ENCODE measurements at regions not wholly inside any gene's neighbourhood (a gene's known extent, or its start where the extent isn't known, plus 50 kb on each side); places are given as distances from the start of the nearest gene placed in this dataset.

GRCh38 chr7:145848691-145849090 is 267.9 kb upstream of the CNTNAP2 start:
- RAD21 ChIA-PET (ENCODE audit: unreplicated experiment), result no interaction called here
- CTCF ChIA-PET, result interaction anchor here (0.8 kb wide), 1 partner anchor 79 kb away, joined by 4 read pairs; no protein-coding TSS in a partner anchor
- BruUV-seq (replicated peaks), result no TSS peak
- no peak overlapping the region for H3K9ac ChIP-seq (ENCODE audit: control insufficient read depth, insufficient read depth, low read length)
- ATAC-seq (peak; percentile 59; the same call in 2 of the 3 replicates), DNase-seq (ENCODE audit: low read depth, low spot score) (no peak), FAIRE-seq (no peak)
- intact Hi-C loops (cut with micrococcal nuclease; ENCODE audit: unreplicated experiment) (loop anchor here (5.0 kb wide), 1 partner anchor 811 kb away; no protein-coding TSS in a partner anchor), in situ Hi-C loops (cut with MboI) (no loop called here)
- H3K4me2 ChIP-seq (ENCODE audit: control insufficient read depth, insufficient read depth), result no peak overlapping the region
- 0% methylated on average over 1 of the region's 1 CpG for WGBS (ENCODE audit: insufficient coverage, insufficient replicate concordance, low lambda C conversion rate, missing lambda C conversion rate)
- no peak overlapping the region for H3K4me3 ChIP-seq
- H2AFZ ChIP-seq (ENCODE audit: control insufficient read depth, low read depth, low read length), result no peak overlapping the region
- no peaks in the 10 kb centered on the region for H3K36me3 ChIP-seq (ENCODE audit: control insufficient read depth in 2 of 2, insufficient read depth in 2 of 2, low read length in 1 of 2)
- no peaks in the 10 kb centered on the region for H3K9me3 ChIP-seq (replicated peaks; ENCODE audit: control insufficient read depth, insufficient read depth, low read length)
- H3K4me1 ChIP-seq (ENCODE audit: control insufficient read depth, insufficient read depth, low read length), result no peaks in the 10 kb centered on the region
- H3K79me2 ChIP-seq (ENCODE audit: control insufficient read depth, insufficient read depth, low read length), result no peaks in the 10 kb centered on the region
- no peaks in the 10 kb centered on the region for H4K20me1 ChIP-seq (ENCODE audit: control insufficient read depth, insufficient read depth)
- peak in 2 of 3 experiments; percentile 23 to 25; a peak in 3 of 6 replicates for TF ChIP-seq CTCF (IDR thresholded peaks at IDR 0.05 in 2 of 3, conservative IDR thresholded peaks at IDR 0.05 in 1 of 3; ENCODE audit: control insufficient read depth in 2 of 3, extremely low read depth in 1 of 3, insufficient read depth in 1 of 3, low read depth in 3 of 3, low read length in 3 of 3)
- no peak for TF ChIP-seq KAT2A (conservative IDR thresholded peaks at IDR 0.05; ENCODE audit: control insufficient read depth, low read depth, low read length)
- POLR2A ChIA-PET, result no interaction called here
- H3K27me3 ChIP-seq (replicated peaks in 1 of 2; ENCODE audit: control insufficient read depth in 2 of 2, insufficient read depth in 2 of 2, low read length in 1 of 2), result no peaks in the 10 kb centered on the region
- H3K27ac ChIP-seq (ENCODE audit: control insufficient read depth, insufficient read depth), result no peak overlapping the region
- SMC1A ChIA-PET (ENCODE audit: uncharacterized antibody, unreplicated experiment), result interaction anchor here (0.7 kb wide), 1 partner anchor 201 kb away, joined by 3 read pairs; no protein-coding TSS in a partner anchor

GRCh38 chr7:145845345-145845744 is 271.3 kb upstream of the CNTNAP2 start:
- ChIA-PET POLR2A (no interaction called here), CTCF (interaction anchor here (0.7 kb wide), 1 partner anchor 17 kb away, joined by 3 read pairs; no protein-coding TSS in a partner anchor), SMC1A (ENCODE audit: uncharacterized antibody, unreplicated experiment) (no interaction called here), RAD21 (ENCODE audit: unreplicated experiment) (no interaction called here)
- H3K27me3 ChIP-seq (replicated peaks in 1 of 2; ENCODE audit: control insufficient read depth in 2 of 2, insufficient read depth in 2 of 2, low read length in 1 of 2), result no peaks in the 10 kb centered on the region
- H3K79me2 ChIP-seq (ENCODE audit: control insufficient read depth, insufficient read depth, low read length), result no peaks in the 10 kb centered on the region
- H3K9me3 ChIP-seq (replicated peaks; ENCODE audit: control insufficient read depth, insufficient read depth, low read length), result no peaks in the 10 kb centered on the region
- TF ChIP-seq RFX5 (IDR thresholded peaks at IDR 0.05; ENCODE audit: low read depth, low read length) (no peak), BRCA1 (IDR thresholded peaks at IDR 0.05; ENCODE audit: low read depth, low read length) (no peak), IRF3 (IDR thresholded peaks at IDR 0.05) (no peak), BACH1 (IDR thresholded peaks at IDR 0.05; ENCODE audit: borderline replicate concordance) (no peak), JUND (IDR thresholded peaks at IDR 0.05; ENCODE audit: low read depth, low read length) (no peak), TAF1 (IDR thresholded peaks at IDR 0.05; ENCODE audit: borderline replicate concordance, low read depth, low read length) (no peak), SIX5 (IDR thresholded peaks at IDR 0.05; ENCODE audit: low read depth, low read length, severe bottlenecking) (no peak), CREB1 (IDR thresholded peaks at IDR 0.05; ENCODE audit: low read depth) (no peak), BHLHE40 (IDR thresholded peaks at IDR 0.05; ENCODE audit: borderline replicate concordance in 1 of 2, low read depth in 2 of 2, low read length in 1 of 2) (no peak), MYC (IDR thresholded peaks at IDR 0.05; ENCODE audit: insufficient read depth, insufficient read length, insufficient replicate concordance, low read length, severe bottlenecking) (no peak), NBN (IDR thresholded peaks at IDR 0.05) (no peak), SIN3A (IDR thresholded peaks at IDR 0.05; ENCODE audit: low read depth, low read length) (no peak), ZNF217 (IDR thresholded peaks at IDR 0.05) (no peak)
- H3K4me2 ChIP-seq (ENCODE audit: control insufficient read depth, insufficient read depth), result no peak overlapping the region
- H3K4me3 ChIP-seq, result no peak overlapping the region
- H3K36me3 ChIP-seq (ENCODE audit: control insufficient read depth in 2 of 2, insufficient read depth in 2 of 2, low read length in 1 of 2), result no peaks in the 10 kb centered on the region
- H3K4me1 ChIP-seq (ENCODE audit: control insufficient read depth, insufficient read depth, low read length), result no peaks in the 10 kb centered on the region
- FAIRE-seq, result no peak
- no peak for DNase-seq (ENCODE audit: low read depth, low spot score)
- WGBS (ENCODE audit: insufficient coverage, insufficient replicate concordance, low lambda C conversion rate, missing lambda C conversion rate), result 2% methylated on average over 6 of the region's 6 CpGs
- no peaks in the 10 kb centered on the region for H4K20me1 ChIP-seq (ENCODE audit: control insufficient read depth, insufficient read depth)
- H3K27ac ChIP-seq (ENCODE audit: control insufficient read depth, insufficient read depth), result no peak overlapping the region
- in situ Hi-C loops (cut with MboI) (no loop called here), intact Hi-C loops (cut with micrococcal nuclease; ENCODE audit: unreplicated experiment) (loop anchor here (5.0 kb wide), 1 partner anchor 808 kb away; no protein-coding TSS in a partner anchor)
- H3K9ac ChIP-seq (ENCODE audit: control insufficient read depth, insufficient read depth, low read length), result no peak overlapping the region
- BruUV-seq (replicated peaks), result no TSS peak
- ATAC-seq, result no peak; the same call in 2 of the 3 replicates
- no peak overlapping the region for H2AFZ ChIP-seq (ENCODE audit: control insufficient read depth, low read depth, low read length)
